ENCODE measurements at regions not wholly inside any gene's neighbourhood (a gene's known extent, or its start where the extent isn't known, plus 50 kb on each side); places are given as distances from the start of the nearest gene placed in this dataset.

GRCh38 chr2:185360776-185361175, 377.8 kb upstream of the FSIP2 start:
- TF ChIP-seq EZH2 (IDR thresholded peaks at IDR 0.05; ENCODE audit: insufficient read depth, poor library complexity, severe bottlenecking) = no peak
- no peak for TF ChIP-seq EZH2phosphoT487 (IDR thresholded peaks at IDR 0.05; ENCODE audit: insufficient read depth, low read depth)

Measured in GM23248 (cell line).